ENCODE measurements at regions not wholly inside any gene's neighbourhood (a gene's known extent, or its start where the extent isn't known, plus 50 kb on each side); places are given as distances from the start of the nearest gene placed in this dataset.

GRCh38 chr1:235011599-235012435 lies 116.8 kb downstream of the TOMM20 start (continued):
- no peak for TF ChIP-seq RERE (CRISPR knock-in tag; IDR thresholded peaks at IDR 0.05; ENCODE audit: borderline replicate concordance)
- TF ChIP-seq BRD4 (IDR thresholded peaks at IDR 0.05), result no peak
- TF ChIP-seq HINFP (tag; conservative IDR thresholded peaks at IDR 0.05; ENCODE audit: low read depth), result no peak
- no peak for TF ChIP-seq SRSF1 (IDR thresholded peaks at IDR 0.05; ENCODE audit: low read depth, low read length)
- no peak for TF ChIP-seq ZNF655 (CRISPR knock-in tag; IDR thresholded peaks at IDR 0.05)
- TF ChIP-seq MEF2D (tag; conservative IDR thresholded peaks at IDR 0.05; ENCODE audit: low read depth), result no peak; the same call in 1 of the 2 replicates
- no peak for TF ChIP-seq AFF4 (CRISPR knock-in tag; IDR thresholded peaks at IDR 0.05)
- no peak for TF ChIP-seq RBM17 (IDR thresholded peaks at IDR 0.05; ENCODE audit: borderline replicate concordance, low read depth, low read length)
- TF ChIP-seq GABPB2 (CRISPR knock-in tag; conservative IDR thresholded peaks at IDR 0.05), result no peak
- no peak for TF ChIP-seq HOMEZ (CRISPR knock-in tag; IDR thresholded peaks at IDR 0.05)
- TF ChIP-seq RNF2 (IDR thresholded peaks at IDR 0.05), result peak; percentile 53
- TF ChIP-seq ERF (CRISPR knock-in tag; IDR thresholded peaks at IDR 0.05), result no peak
- peak; percentile 97 for TF ChIP-seq EGR1 (conservative IDR thresholded peaks at IDR 0.05)
- TF ChIP-seq ZNF785 (CRISPR knock-in tag; IDR thresholded peaks at IDR 0.05), result no peak

All from K562 (cell line).